ENCODE measurements at regions not wholly inside any gene's neighbourhood (a gene's known extent, or its start where the extent isn't known, plus 50 kb on each side); places are given as distances from the start of the nearest gene placed in this dataset.

DNA sequence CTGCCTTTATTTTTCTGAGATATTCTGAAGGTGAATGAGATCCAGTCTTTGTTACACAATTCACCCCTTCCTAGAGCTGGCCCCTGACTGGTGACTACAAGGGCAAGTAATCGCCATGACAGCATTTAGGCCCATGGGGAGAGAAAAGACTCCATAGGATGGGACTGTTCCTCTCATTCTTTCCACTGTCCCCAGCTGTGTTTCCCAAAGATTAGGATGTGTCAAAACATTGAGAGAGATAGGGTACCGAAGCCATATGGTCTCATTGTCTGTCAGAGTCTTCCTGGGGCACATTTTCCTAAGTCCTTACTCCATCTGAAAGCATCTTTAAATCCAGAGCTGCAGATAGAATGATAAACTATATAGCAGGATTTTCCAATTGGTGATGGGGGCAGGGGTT lies 423.5 kb downstream of the OMA1 start:
- Histone ChIP-seq H3K27me3 (ENCODE audit: insufficient read depth, poor library complexity, severe bottlenecking) (no peaks in the 10 kb centered on the region), H3K4me3 (ENCODE audit: severe bottlenecking) (no peak overlapping the region), H3K9me3 (ENCODE audit: severe bottlenecking) (no peaks in the 10 kb centered on the region), H3K36me3 (ENCODE audit: low read depth) (no peaks in the 10 kb centered on the region), H3K4me1 (ENCODE audit: insufficient read depth, poor library complexity, severe bottlenecking) (no peaks in the 10 kb centered on the region), H3K27ac (ENCODE audit: poor library complexity, severe bottlenecking) (no peak overlapping the region)
- no peak for DNase-seq (ENCODE audit: low spot score)
- ATAC-seq (ENCODE audit: low read depth): no peak
- TF ChIP-seq, protein P1, sequence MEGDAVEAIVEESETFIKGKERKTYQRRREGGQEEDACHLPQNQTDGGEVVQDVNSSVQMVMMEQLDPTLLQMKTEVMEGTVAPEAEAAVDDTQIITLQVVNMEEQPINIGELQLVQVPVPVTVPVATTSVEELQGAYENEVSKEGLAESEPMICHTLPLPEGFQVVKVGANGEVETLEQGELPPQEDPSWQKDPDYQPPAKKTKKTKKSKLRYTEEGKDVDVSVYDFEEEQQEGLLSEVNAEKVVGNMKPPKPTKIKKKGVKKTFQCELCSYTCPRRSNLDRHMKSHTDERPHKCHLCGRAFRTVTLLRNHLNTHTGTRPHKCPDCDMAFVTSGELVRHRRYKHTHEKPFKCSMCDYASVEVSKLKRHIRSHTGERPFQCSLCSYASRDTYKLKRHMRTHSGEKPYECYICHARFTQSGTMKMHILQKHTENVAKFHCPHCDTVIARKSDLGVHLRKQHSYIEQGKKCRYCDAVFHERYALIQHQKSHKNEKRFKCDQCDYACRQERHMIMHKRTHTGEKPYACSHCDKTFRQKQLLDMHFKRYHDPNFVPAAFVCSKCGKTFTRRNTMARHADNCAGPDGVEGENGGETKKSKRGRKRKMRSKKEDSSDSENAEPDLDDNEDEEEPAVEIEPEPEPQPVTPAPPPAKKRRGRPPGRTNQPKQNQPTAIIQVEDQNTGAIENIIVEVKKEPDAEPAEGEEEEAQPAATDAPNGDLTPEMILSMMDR (IDR thresholded peaks at IDR 0.05; ENCODE audit: poor library complexity, severe bottlenecking): no peak

DNA sequence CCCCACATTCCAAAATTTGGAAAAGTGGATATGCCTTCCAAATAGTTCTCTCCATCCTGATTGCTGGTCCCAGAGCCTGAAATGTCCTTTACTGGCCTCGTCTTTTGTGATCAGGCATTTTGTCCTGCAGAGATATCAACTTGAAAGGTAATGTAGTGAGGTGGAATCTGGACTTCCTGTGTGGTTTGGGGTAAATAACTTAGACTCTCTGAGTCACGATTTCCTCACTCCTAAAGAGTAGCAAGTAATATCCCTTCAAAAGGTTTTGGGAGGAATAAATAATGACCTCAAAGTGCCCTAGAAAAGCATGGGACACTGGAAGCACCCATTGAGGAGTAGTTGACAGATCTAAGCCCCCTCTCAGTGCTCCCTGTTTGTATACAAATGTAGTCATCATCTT lies 426.6 kb downstream of the OMA1 start:
- Histone ChIP-seq H3K4me3 (ENCODE audit: severe bottlenecking) (no peak overlapping the region), H3K27me3 (ENCODE audit: insufficient read depth, poor library complexity, severe bottlenecking) (no peaks in the 10 kb centered on the region), H3K36me3 (ENCODE audit: low read depth) (no peaks in the 10 kb centered on the region), H3K9me3 (ENCODE audit: severe bottlenecking) (no peaks in the 10 kb centered on the region), H3K4me1 (ENCODE audit: insufficient read depth, poor library complexity, severe bottlenecking) (no peaks in the 10 kb centered on the region), H3K27ac (ENCODE audit: poor library complexity, severe bottlenecking) (no peak overlapping the region)
- no peak for ATAC-seq (ENCODE audit: low read depth)
- TF ChIP-seq, protein P1 (IDR thresholded peaks at IDR 0.05; ENCODE audit: poor library complexity, severe bottlenecking): no peak
- no peak for DNase-seq (ENCODE audit: low spot score)

DNA sequence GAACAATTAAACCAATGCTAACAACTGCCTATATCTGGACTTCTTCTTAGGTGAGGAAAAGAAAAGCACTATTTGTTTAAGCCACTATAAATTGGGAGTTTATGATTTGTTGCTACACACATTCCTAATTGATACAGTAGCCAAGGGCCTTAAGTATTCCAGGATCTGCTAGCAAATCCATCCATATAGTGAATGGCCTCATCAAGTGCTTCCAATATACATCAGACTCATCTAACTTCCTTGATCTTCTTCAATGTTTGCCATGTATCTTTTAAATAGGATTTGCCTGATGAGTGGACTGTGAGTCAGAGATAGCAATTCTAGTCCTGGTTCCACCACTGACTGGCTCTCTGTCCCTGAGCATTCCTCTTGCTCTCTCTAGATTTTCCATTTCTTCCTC lies 430.2 kb downstream of the OMA1 start:
- H3K9me3 ChIP-seq (ENCODE audit: severe bottlenecking): no peaks in the 10 kb centered on the region
- no peak overlapping the region for H3K27ac ChIP-seq (ENCODE audit: poor library complexity, severe bottlenecking)
- H3K36me3 ChIP-seq (ENCODE audit: low read depth): no peaks in the 10 kb centered on the region
- TF ChIP-seq, protein P1 (IDR thresholded peaks at IDR 0.05; ENCODE audit: poor library complexity, severe bottlenecking): no peak
- ATAC-seq (ENCODE audit: low read depth) (no peak), DNase-seq (ENCODE audit: low spot score) (no peak)
- no peaks in the 10 kb centered on the region for H3K27me3 ChIP-seq (ENCODE audit: insufficient read depth, poor library complexity, severe bottlenecking)
- H3K4me3 ChIP-seq (ENCODE audit: severe bottlenecking): no peak overlapping the region
- H3K4me1 ChIP-seq (ENCODE audit: insufficient read depth, poor library complexity, severe bottlenecking): no peaks in the 10 kb centered on the region

DNA sequence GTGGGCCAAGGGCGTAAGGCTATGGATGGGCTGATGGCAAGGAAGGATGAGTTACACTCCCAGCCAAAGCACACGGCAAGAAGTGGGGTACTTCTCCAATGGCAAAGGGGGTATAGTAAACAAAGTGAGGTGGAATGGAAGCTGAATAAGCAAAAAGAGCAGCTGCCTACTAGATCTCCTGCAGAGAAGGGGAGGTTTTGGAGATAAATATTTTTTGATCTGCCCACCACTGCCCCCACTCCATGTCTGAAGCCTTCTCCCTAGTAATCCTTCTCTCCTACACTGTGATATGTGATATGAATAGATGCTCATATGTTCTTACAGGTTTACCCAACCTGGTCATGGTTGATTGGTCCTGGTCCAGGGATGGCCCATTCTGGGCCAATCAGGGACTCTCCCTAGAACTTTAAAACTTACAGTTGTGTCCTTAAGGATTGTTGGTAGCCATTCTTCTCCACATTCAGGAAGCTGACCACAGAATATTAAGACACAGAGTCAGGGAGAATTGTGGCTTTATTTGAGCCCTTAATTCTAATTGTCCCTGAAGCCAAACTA lies 436.8 kb downstream of the OMA1 start:
- H3K4me1 ChIP-seq (ENCODE audit: insufficient read depth, poor library complexity, severe bottlenecking): no peaks in the 10 kb centered on the region
- no peaks in the 10 kb centered on the region for H3K27me3 ChIP-seq (ENCODE audit: insufficient read depth, poor library complexity, severe bottlenecking)
- H3K27ac ChIP-seq (ENCODE audit: poor library complexity, severe bottlenecking): no peak overlapping the region
- no peaks in the 10 kb centered on the region for H3K36me3 ChIP-seq (ENCODE audit: low read depth)
- no peak for DNase-seq (ENCODE audit: low spot score)
- no peaks in the 10 kb centered on the region for H3K9me3 ChIP-seq (ENCODE audit: severe bottlenecking)
- no peak for ATAC-seq (ENCODE audit: low read depth)
- TF ChIP-seq, protein P1 (IDR thresholded peaks at IDR 0.05; ENCODE audit: poor library complexity, severe bottlenecking): no peak
- H3K4me3 ChIP-seq (ENCODE audit: severe bottlenecking): no peak overlapping the region

DNA sequence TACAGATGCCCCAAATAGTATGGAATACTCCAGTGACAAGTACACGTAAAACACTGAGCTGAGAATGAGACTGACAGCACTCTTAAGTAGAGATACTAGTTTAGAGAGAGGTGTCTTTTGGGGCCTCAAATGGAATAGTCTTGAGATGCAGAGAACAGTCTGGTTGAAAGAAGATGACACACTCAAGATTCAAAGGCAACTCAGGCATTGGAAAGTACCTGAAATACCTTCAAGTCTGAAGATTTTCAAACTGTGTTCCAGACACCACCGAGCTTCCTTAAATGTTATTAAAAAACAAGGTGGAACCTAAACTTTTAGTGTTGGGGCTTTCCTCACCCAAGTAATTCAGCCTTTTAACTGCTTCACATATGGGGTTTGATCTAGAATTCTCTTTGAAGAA lies 437.7 kb downstream of the OMA1 start:
- Histone ChIP-seq H3K36me3 (ENCODE audit: low read depth) (no peaks in the 10 kb centered on the region), H3K4me3 (ENCODE audit: severe bottlenecking) (no peak overlapping the region), H3K27ac (ENCODE audit: poor library complexity, severe bottlenecking) (no peak overlapping the region), H3K27me3 (ENCODE audit: insufficient read depth, poor library complexity, severe bottlenecking) (no peaks in the 10 kb centered on the region), H3K9me3 (ENCODE audit: severe bottlenecking) (no peaks in the 10 kb centered on the region), H3K4me1 (ENCODE audit: insufficient read depth, poor library complexity, severe bottlenecking) (no peaks in the 10 kb centered on the region)
- DNase-seq (ENCODE audit: low spot score) (no peak), ATAC-seq (ENCODE audit: low read depth) (no peak)
- TF ChIP-seq, protein P1 (IDR thresholded peaks at IDR 0.05; ENCODE audit: poor library complexity, severe bottlenecking): no peak
